IMR-90 (cell line): ENCODE measurements at regions not wholly inside any gene's neighbourhood (a gene's known extent, or its start where the extent isn't known, plus 50 kb on each side); places are given as distances from the start of the nearest gene placed in this dataset.

Experiments
- ATAC-seq: fragments of 200-7000 bp; cut with Tn5 transposase; 2 replicates; pipeline ENCODE4 v1.9.1; 2020; ENCODE audit warnings: low read depth, mild to moderate bottlenecking, moderate library complexity
- BruUV-seq: library from RNA; stranded (reverse); fragments of 400-500 nt; replicated peaks from 2 replicates; lab custom pipeline; 2021; lab: Mats Ljungman, UMichigan
- CTCF ChIA-PET: fragments of 300-600 bp; formaldehyde crosslinking; extraction: SDS; loops from one replicate; lab custom pipeline; 2021; ENCODE audit warnings: antibody characterized with exemption; lab: Yijun Ruan, JAX
- POLR2A ChIA-PET: fragments of 300-600 bp; sonication (Branson Sonifier 250); formaldehyde crosslinking; loops from one replicate; lab custom pipeline; 2022; ENCODE audit warnings: antibody characterized with exemption; ENCODE audit not compliant: unreplicated experiment; lab: Charles Lee
- DNase-seq: peaks from one replicate; pipeline ENCODE4 v3.0.0; 2013
- H2AFZ ChIP-seq: replicated peaks from 2 replicates; pipeline ENCODE3; 2013; ENCODE audit warnings: low read length, mild to moderate bottlenecking; ENCODE audit not compliant: poor library complexity
- H2AK5ac ChIP-seq: 2 replicates; pipeline ENCODE4 v1.6.1; 2013; ENCODE audit warnings: low read depth, low read length, inconsistent platforms
- H2AK9ac ChIP-seq: replicated peaks from 2 replicates; pipeline ENCODE3; 2013; ENCODE audit warnings: mild to moderate bottlenecking, low read depth, low read length, moderate library complexity; ENCODE audit not compliant: poor library complexity
- H2BK120ac ChIP-seq: 2 replicates; pipeline ENCODE4 v1.6.1; 2013; ENCODE audit warnings: low read depth, low read length, inconsistent platforms
- H2BK15ac ChIP-seq: 3 replicates; pipeline ENCODE4 v1.6.1; 2013; ENCODE audit warnings: low read depth, low read length, inconsistent platforms
- H2BK20ac ChIP-seq: 2 replicates; pipeline ENCODE4 v1.6.1; 2013; ENCODE audit warnings: low read depth, mild to moderate bottlenecking, inconsistent platforms, low read length, moderate library complexity
- H2BK5ac ChIP-seq: 2 replicates; pipeline ENCODE4 v1.6.1; 2013; ENCODE audit warnings: mild to moderate bottlenecking, low read depth, low read length, inconsistent platforms; ENCODE audit not compliant: poor library complexity, severe bottlenecking
- H3K14ac ChIP-seq: replicated peaks from 2 replicates; pipeline ENCODE4 v1.6.1; 2013; ENCODE audit warnings: low read depth, low read length, inconsistent platforms
- H3K18ac ChIP-seq: 2 replicates; pipeline ENCODE4 v1.6.1; 2013; ENCODE audit warnings: low read depth, low read length, control low read depth
- H3K23ac ChIP-seq: 2 replicates; pipeline ENCODE4 v1.6.1; 2013; ENCODE audit warnings: low read depth, low read length, inconsistent platforms
- H3K27ac ChIP-seq: 2 replicates; pipeline ENCODE4 v1.5.1; 2013; ENCODE audit warnings: mild to moderate bottlenecking, control low read depth, low read length; ENCODE audit not compliant: insufficient read depth
- H3K27me3 ChIP-seq: 2 replicates; pipeline ENCODE4 v1.6.1; 2013; ENCODE audit warnings: low read length; ENCODE audit not compliant: control insufficient read depth, insufficient read depth
- H3K36me3 ChIP-seq: 2 replicates; pipeline ENCODE4 v1.6.1; 2013; ENCODE audit warnings: low read length, mixed read lengths; ENCODE audit not compliant: control insufficient read depth, insufficient read depth
- H3K4ac ChIP-seq: 2 replicates; pipeline ENCODE4 v1.6.1; 2013; ENCODE audit warnings: low read depth, low read length, inconsistent platforms
- H3K4me1 ChIP-seq: 2 replicates; pipeline ENCODE4 v1.6.1; 2013; ENCODE audit warnings: low read length, mixed read lengths; ENCODE audit not compliant: control insufficient read depth, insufficient read depth
- H3K4me2 ChIP-seq: 2 replicates; pipeline ENCODE4 v1.6.1; 2013; ENCODE audit warnings: low read depth, mild to moderate bottlenecking, control low read depth, low read length, moderate library complexity
- H3K4me3 ChIP-seq: 2 replicates; pipeline ENCODE4 v1.5.1; 2013; ENCODE audit warnings: low read depth, mild to moderate bottlenecking, control low read depth, low read length, moderate library complexity; ENCODE audit not compliant: insufficient read depth
- H3K56ac ChIP-seq: 2 replicates; pipeline ENCODE4 v1.6.1; 2013; ENCODE audit warnings: low read length, inconsistent platforms; ENCODE audit not compliant: insufficient read depth; ENCODE audit errors: extremely low read depth
- H3K79me1 ChIP-seq, 2 experiments: 2 replicates each; pipeline ENCODE4 v1.6.1; 2013; ENCODE audit warnings: low read length in 2 of 2, inconsistent platforms in 1 of 2, low read depth in 1 of 2
- H3K9ac ChIP-seq: 2 replicates; pipeline ENCODE4 v1.6.1; 2013; ENCODE audit warnings: low read depth, low read length, control low read depth
- H3K9me1 ChIP-seq: 2 replicates; pipeline ENCODE4 v1.6.1; 2013; ENCODE audit warnings: low read length, inconsistent platforms; ENCODE audit not compliant: insufficient read depth
- H3K9me3 ChIP-seq: 2 replicates; pipeline ENCODE4 v1.6.1; 2013; ENCODE audit warnings: low read length; ENCODE audit not compliant: control insufficient read depth, insufficient read depth
- H4K20me1 ChIP-seq: 2 replicates; pipeline ENCODE4 v1.6.1; 2013; ENCODE audit warnings: low read length, inconsistent platforms; ENCODE audit not compliant: insufficient read depth
- H4K5ac ChIP-seq: 2 replicates; pipeline ENCODE4 v1.6.1; 2013; ENCODE audit warnings: mild to moderate bottlenecking, low read depth, low read length, control low read depth
- H4K8ac ChIP-seq, 2 experiments: 2 replicates each; pipeline ENCODE4 v1.6.1; 2013; ENCODE audit warnings: low read depth in 2 of 2, low read length in 2 of 2, control low read depth in 1 of 2, inconsistent platforms in 1 of 2
- H4K91ac ChIP-seq: 2 replicates; pipeline ENCODE4 v1.6.1; 2013; ENCODE audit warnings: low read depth, low read length, inconsistent platforms; ENCODE audit not compliant: insufficient read depth
- BHLHE40 ChIP-seq: fragments of 150-350 bp; IDR thresholded peaks from 2 replicates; pipeline ENCODE4 v1.6.1; 2016; ENCODE audit warnings: mild to moderate bottlenecking, low read depth, low read length
- CEBPB ChIP-seq: IDR thresholded peaks from 2 replicates; pipeline ENCODE4 v1.6.1; 2012; ENCODE audit warnings: low read depth, low read length, improper control_type of control experiment
- CHD1 ChIP-seq: IDR thresholded peaks from 2 replicates; pipeline ENCODE4 v1.6.1; 2012; ENCODE audit warnings: low read depth, low read length, improper control_type of control experiment
- FOS ChIP-seq: fragments of 150-350 bp; IDR thresholded peaks from 2 replicates; pipeline ENCODE4 v1.6.1; 2016; ENCODE audit warnings: low read depth, low read length
- MAFK ChIP-seq: IDR thresholded peaks from 2 replicates; pipeline ENCODE4 v1.6.1; 2012; ENCODE audit warnings: low read depth, low read length, improper control_type of control experiment
- MAZ ChIP-seq: IDR thresholded peaks from 2 replicates; pipeline ENCODE4 v1.6.1; 2012; ENCODE audit warnings: low read depth, mild to moderate bottlenecking, low read length, improper control_type of control experiment, moderate library complexity, borderline replicate concordance
- MXI1 ChIP-seq: IDR thresholded peaks from 2 replicates; pipeline ENCODE4 v1.6.1; 2012; ENCODE audit warnings: low read depth, mild to moderate bottlenecking, low read length, moderate library complexity, borderline replicate concordance
- NFE2L2 ChIP-seq: fragments of 150-350 bp; IDR thresholded peaks from 2 replicates; pipeline ENCODE4 v1.6.1; 2016; ENCODE audit warnings: low read depth, mild to moderate bottlenecking, low read length
- POLR2A ChIP-seq: IDR thresholded peaks from 2 replicates; pipeline ENCODE4 v1.6.1; 2012; ENCODE audit warnings: mild to moderate bottlenecking, low read depth, low read length
- RAD21 ChIP-seq: IDR thresholded peaks from 2 replicates; pipeline ENCODE4 v1.6.1; 2012; ENCODE audit warnings: low read length, improper control_type of control experiment
- RCOR1 ChIP-seq: IDR thresholded peaks from 2 replicates; pipeline ENCODE4 v1.6.1; 2012; ENCODE audit warnings: mild to moderate bottlenecking, low read length, improper control_type of control experiment; ENCODE audit not compliant: insufficient replicate concordance
- SMC3 ChIP-seq: fragments of 150-350 bp; IDR thresholded peaks from 2 replicates; pipeline ENCODE4 v1.6.1; 2016; ENCODE audit warnings: low read depth, mild to moderate bottlenecking, antibody characterized with exemption, low read length, moderate library complexity
- dilution Hi-C: fragments of 300-500 bp; cut with HindIII; formaldehyde crosslinking; loops from one replicate; pipeline ENCODE4 v1.14.3; 2018; ENCODE audit warnings: low sequenced_read_pairs; ENCODE audit not compliant: unreplicated experiment
- in situ Hi-C: fragments of 300-500 bp; cut with MboI; formaldehyde crosslinking; loops from 3 replicates; pipeline ENCODE4 v1.14.3; 2019; ENCODE audit warnings: low sequenced_read_pairs, inconsistent platforms, mixed read lengths
- intact Hi-C: fragments of 100-400 bp; cut with micrococcal nuclease; formaldehyde crosslinking; loops from 2 replicates; pipeline ENCODE4 v1.10.0; 2022
- TF ChIP-seq, protein P1 (sequence below): fragments of 150-350 bp; IDR thresholded peaks from 2 replicates; pipeline ENCODE4 v1.6.1; 2017; ENCODE audit warnings: mild to moderate bottlenecking, antibody characterized with exemption, low read length, low read depth
- TF ChIP-seq, protein P2 (sequence below): fragments of 150-350 bp; IDR thresholded peaks from 2 replicates; pipeline ENCODE4 v1.6.1; 2016; ENCODE audit warnings: low read depth, mild to moderate bottlenecking, low read length, moderate library complexity, borderline replicate concordance

DNA sequence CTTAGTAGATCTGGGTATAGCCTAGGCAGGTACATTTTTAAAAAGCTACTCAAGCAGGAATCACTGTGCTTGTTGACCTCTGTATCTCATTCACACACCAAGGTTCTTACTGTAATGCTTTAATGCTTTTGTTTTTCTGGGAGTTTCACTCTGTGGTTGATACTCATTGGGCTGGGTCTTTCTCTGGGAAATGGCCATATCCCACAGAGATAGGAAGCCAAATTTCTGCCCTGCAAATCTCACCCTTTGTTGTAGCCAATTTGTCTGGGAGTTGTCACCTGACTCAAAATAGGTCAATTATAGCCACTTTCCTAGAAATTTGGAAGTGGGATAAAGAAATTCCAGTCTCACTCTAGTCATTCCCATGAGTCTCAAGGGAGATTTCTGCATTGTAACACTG, 195.8 kb upstream of the BDNF start:
- no peak for DNase-seq
- no peak for TF ChIP-seq RCOR1
- TF ChIP-seq, protein P1, sequence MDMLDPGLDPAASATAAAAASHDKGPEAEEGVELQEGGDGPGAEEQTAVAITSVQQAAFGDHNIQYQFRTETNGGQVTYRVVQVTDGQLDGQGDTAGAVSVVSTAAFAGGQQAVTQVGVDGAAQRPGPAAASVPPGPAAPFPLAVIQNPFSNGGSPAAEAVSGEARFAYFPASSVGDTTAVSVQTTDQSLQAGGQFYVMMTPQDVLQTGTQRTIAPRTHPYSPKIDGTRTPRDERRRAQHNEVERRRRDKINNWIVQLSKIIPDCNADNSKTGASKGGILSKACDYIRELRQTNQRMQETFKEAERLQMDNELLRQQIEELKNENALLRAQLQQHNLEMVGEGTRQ = no peak
- TF ChIP-seq, protein P2, sequence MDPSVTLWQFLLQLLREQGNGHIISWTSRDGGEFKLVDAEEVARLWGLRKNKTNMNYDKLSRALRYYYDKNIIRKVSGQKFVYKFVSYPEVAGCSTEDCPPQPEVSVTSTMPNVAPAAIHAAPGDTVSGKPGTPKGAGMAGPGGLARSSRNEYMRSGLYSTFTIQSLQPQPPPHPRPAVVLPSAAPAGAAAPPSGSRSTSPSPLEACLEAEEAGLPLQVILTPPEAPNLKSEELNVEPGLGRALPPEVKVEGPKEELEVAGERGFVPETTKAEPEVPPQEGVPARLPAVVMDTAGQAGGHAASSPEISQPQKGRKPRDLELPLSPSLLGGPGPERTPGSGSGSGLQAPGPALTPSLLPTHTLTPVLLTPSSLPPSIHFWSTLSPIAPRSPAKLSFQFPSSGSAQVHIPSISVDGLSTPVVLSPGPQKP = no peak
- TF ChIP-seq MAFK = no peak
- no peak for TF ChIP-seq NFE2L2
- TF ChIP-seq MAZ = no peak
- no peak for TF ChIP-seq CEBPB
- no peak for TF ChIP-seq BHLHE40
- TF ChIP-seq CHD1 = no peak
- no peak for TF ChIP-seq SMC3
- no peak for TF ChIP-seq FOS
- no peak for TF ChIP-seq RAD21
- no peak for TF ChIP-seq MXI1
- TF ChIP-seq POLR2A = no peak
- Histone ChIP-seq H3K9ac (no peak overlapping the region), H3K36me3 (no peaks in the 10 kb centered on the region), H3K23ac (no peak overlapping the region), H3K18ac (no peak overlapping the region), H3K4me2 (no peak overlapping the region), H3K56ac (no peak overlapping the region), H2AFZ (no peak overlapping the region), H3K14ac (no peak overlapping the region), H2BK120ac (no peak overlapping the region), H3K27me3 (no peaks in the 10 kb centered on the region), H2AK5ac (no peak overlapping the region), H3K79me1 (no peaks in the 10 kb centered on the region), H3K4me3 (no peak overlapping the region), H3K4me1 (peaks cover 2% of the 10 kb centered on the region; the same call in 1 of the 2 replicates), H2BK5ac (no peak overlapping the region), H2AK9ac (no peak overlapping the region), H4K5ac (no peak overlapping the region), H3K9me1 (no peaks in the 10 kb centered on the region), H4K20me1 (no peaks in the 10 kb centered on the region), H4K8ac (no peak overlapping the region), H3K4ac (no peak overlapping the region), H2BK15ac (no peak overlapping the region), H2BK20ac (no peak overlapping the region), H3K27ac (no peak overlapping the region), H3K9me3 (no peaks in the 10 kb centered on the region), H4K91ac (no peak overlapping the region)
- POLR2A ChIA-PET = no interaction called here
- in situ Hi-C loops = loop anchor here (10.0 kb wide), 1 partner anchor 171 kb away; no protein-coding TSS in a partner anchor
- intact Hi-C loops = no loop called here
- ATAC-seq = no peak
- dilution Hi-C loops = no loop called here
- BruUV-seq = no TSS peak
- CTCF ChIA-PET = no interaction called here
